Mesenteric fat pad (tissue), 1 donor: ENCODE measurements at regions not wholly inside any gene's neighbourhood (a gene's known extent, or its start where the extent isn't known, plus 50 kb on each side); places are given as distances from the start of the nearest gene placed in this dataset.
"Not testable (repeated sequence)": the region's sequence is repeated elsewhere in the genome, so short reads cannot be mapped to it uniquely, and the experiment has no call there.

Experiments used
- DNase-seq: peaks from one replicate; pipeline ENCODE4 v3.0.0-alpha.2; 2020; ENCODE audit warnings: low spot score
- donor health status: DM: yes; HTN: yes; CAD: no.

- DNase-seq, result no peak
These were observed 107.2 kb upstream of the LYZL2 start for GRCh38 chr10:30736685-30737232.

GRCh38 chr10:30734901-30735300 is 105.3 kb upstream of the LYZL2 start:
- peak; percentile 28 for DNase-seq

GRCh38 chr10:30732671-30733070 is 103.1 kb upstream of the LYZL2 start:
- DNase-seq, result peak; percentile 83

GRCh38 chr10:30731963-30732362 is 102.4 kb upstream of the LYZL2 start:
- peak; percentile 57 for DNase-seq

GRCh38 chr10:30730306-30730705 is 100.8 kb upstream of the LYZL2 start:
- DNase-seq, result no peak

GRCh38 chr10:30728766-30729165 is 99.2 kb upstream of the LYZL2 start:
- DNase-seq, result no peak

- no peak for DNase-seq
These were observed 98.6 kb upstream of the LYZL2 start for GRCh38 chr10:30728127-30728526.

- no peak for DNase-seq
These were observed 98.0 kb upstream of the LYZL2 start for GRCh38 chr10:30727524-30727923.

- peak; percentile 95 for DNase-seq
These were observed 97.3 kb upstream of the LYZL2 start for GRCh38 chr10:30726783-30727414.

GRCh38 chr10:30725661-30726060 is 96.1 kb upstream of the LYZL2 start:
- DNase-seq, result no peak

- DNase-seq, result no peak
These were observed 94.7 kb upstream of the LYZL2 start for GRCh38 chr10:30724296-30724695.

GRCh38 chr10:30722956-30723620 is 93.5 kb upstream of the LYZL2 start:
- DNase-seq, result no peak

GRCh38 chr10:30719832-30720231 is 90.3 kb upstream of the LYZL2 start:
- DNase-seq, result no peak

GRCh38 chr10:30709700-30710358 is 80.3 kb upstream of the LYZL2 start:
- DNase-seq, result no peak

- DNase-seq, result no peak
These were observed 79.7 kb upstream of the LYZL2 start for GRCh38 chr10:30709229-30709628.

GRCh38 chr10:30708234-30708633 is 78.7 kb upstream of the LYZL2 start:
- DNase-seq, result no peak

- DNase-seq, result not testable (repeated sequence)
These were observed 76.6 kb upstream of the LYZL2 start for GRCh38 chr10:30706189-30706588.

- DNase-seq, result no peak
These were observed 76.1 kb upstream of the LYZL2 start for GRCh38 chr10:30705625-30706149.

GRCh38 chr10:30705101-30705624 is 75.6 kb upstream of the LYZL2 start:
- DNase-seq, result no peak

- DNase-seq, result not testable (repeated sequence)
These were observed 75.1 kb upstream of the LYZL2 start for GRCh38 chr10:30704601-30705100.

- no peak for DNase-seq
These were observed 74.6 kb upstream of the LYZL2 start for GRCh38 chr10:30704026-30704600.
